Sigmoid colon (tissue), 4 donors: ENCODE measurements at regions not wholly inside any gene's neighbourhood (a gene's known extent, or its start where the extent isn't known, plus 50 kb on each side); places are given as distances from the start of the nearest gene placed in this dataset.

ENCODE experiments used
- EP300 ChIP-seq, 4 donors: sonication (generic); formaldehyde crosslinking; IDR thresholded peaks; one replicate each; pipeline ENCODE4 v1.6.1; 2017; ENCODE audit warnings: antibody characterized with exemption in 4 of 4
- POLR2A ChIP-seq, 2 donors: fragments of 450-650 bp; IDR thresholded peaks; one replicate each; pipeline ENCODE4 v1.6.1; 2016; ENCODE audit warnings: antibody characterized with exemption in 2 of 2, mild to moderate bottlenecking in 2 of 2, moderate library complexity in 2 of 2
- TF ChIP-seq, protein P1 (sequence below), 4 experiments: fragments of 450-650 bp in 3 of 4; fragments of 200-600 bp in 1 of 4; IDR thresholded peaks; one replicate each; pipeline ENCODE4 v1.5.1; 2016 to 2019; ENCODE audit warnings: antibody characterized with exemption in 4 of 4, mild to moderate bottlenecking in 3 of 4, moderate library complexity in 2 of 4

DNA sequence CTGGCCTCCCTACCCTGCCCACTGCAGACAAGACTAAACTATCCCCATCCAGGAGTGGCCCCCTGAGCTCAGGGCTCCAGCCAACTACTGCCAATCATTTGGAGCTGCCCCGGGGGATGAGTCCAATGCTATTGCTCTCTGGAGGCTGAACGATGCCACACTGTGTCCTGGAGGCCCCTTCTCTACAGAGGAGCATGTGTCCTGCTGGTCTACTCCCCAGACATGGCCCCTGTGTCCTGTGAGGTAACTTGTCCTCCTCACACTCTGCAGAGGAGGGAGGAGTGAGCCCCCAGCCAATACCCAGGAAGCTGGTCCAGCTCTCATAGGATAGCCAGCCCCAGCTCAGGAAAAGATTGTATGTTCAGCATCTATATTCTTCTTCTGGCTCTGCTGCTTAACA lies 159.1 kb upstream of the GPR12 start:
- TF ChIP-seq, protein P1, sequence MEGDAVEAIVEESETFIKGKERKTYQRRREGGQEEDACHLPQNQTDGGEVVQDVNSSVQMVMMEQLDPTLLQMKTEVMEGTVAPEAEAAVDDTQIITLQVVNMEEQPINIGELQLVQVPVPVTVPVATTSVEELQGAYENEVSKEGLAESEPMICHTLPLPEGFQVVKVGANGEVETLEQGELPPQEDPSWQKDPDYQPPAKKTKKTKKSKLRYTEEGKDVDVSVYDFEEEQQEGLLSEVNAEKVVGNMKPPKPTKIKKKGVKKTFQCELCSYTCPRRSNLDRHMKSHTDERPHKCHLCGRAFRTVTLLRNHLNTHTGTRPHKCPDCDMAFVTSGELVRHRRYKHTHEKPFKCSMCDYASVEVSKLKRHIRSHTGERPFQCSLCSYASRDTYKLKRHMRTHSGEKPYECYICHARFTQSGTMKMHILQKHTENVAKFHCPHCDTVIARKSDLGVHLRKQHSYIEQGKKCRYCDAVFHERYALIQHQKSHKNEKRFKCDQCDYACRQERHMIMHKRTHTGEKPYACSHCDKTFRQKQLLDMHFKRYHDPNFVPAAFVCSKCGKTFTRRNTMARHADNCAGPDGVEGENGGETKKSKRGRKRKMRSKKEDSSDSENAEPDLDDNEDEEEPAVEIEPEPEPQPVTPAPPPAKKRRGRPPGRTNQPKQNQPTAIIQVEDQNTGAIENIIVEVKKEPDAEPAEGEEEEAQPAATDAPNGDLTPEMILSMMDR (IDR thresholded peaks at IDR 0.05) = no peak
- TF ChIP-seq POLR2A (IDR thresholded peaks at IDR 0.05) = no peak
- no peak for TF ChIP-seq EP300 (IDR thresholded peaks at IDR 0.05)
